NCI-H2196 (cell line): ENCODE measurements at regions not wholly inside any gene's neighbourhood (a gene's known extent, or its start where the extent isn't known, plus 50 kb on each side); places are given as distances from the start of the nearest gene placed in this dataset.
"Not testable (repeated sequence)": the region's sequence is repeated elsewhere in the genome, so short reads cannot be mapped to it uniquely, and the experiment has no call there.

ENCODE experiments used
- DNase-seq: peaks from one replicate; lab custom pipeline; 2025; ENCODE audit not compliant: unreplicated experiment; lab: John Stamatoyannopoulos, UW

GRCh38 chrX:102784550-102784949 is 64.0 kb downstream of the GPRASP3 start:
- no peak for DNase-seq

- DNase-seq: no peak
Observed at GRCh38 chrX:102787283-102787682, 66.7 kb downstream of the GPRASP3 start.

DNA sequence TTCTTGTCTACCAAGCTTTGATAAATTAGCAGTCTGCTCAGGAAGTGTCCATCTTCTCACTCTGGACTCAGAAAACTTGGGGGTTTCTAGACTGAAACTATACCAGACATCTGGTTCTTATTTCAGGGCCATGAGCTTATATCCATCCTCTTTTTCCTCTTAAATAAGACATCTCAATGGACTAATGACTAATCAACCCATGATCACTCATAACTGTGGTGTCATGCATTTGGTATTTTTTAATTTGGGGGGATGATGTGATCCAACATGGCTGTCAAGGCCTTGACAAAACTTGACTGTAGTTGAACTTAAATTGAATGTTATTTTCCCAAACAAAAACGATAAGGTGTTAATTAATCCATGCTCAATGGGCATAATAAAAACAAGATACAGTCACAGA is 87.8 kb downstream of the GPRASP3 start:
- DNase-seq: no peak

GRCh38 chrX:102818269-102818668 is 97.7 kb downstream of the GPRASP3 start:
- DNase-seq: not testable (repeated sequence)

GRCh38 chrX:102832661-102833060 is 104.4 kb upstream of the RAB40AL start:
- peak; percentile 14 for DNase-seq

GRCh38 chrX:102833136-102833535 is 103.9 kb upstream of the RAB40AL start:
- DNase-seq: no peak

DNA sequence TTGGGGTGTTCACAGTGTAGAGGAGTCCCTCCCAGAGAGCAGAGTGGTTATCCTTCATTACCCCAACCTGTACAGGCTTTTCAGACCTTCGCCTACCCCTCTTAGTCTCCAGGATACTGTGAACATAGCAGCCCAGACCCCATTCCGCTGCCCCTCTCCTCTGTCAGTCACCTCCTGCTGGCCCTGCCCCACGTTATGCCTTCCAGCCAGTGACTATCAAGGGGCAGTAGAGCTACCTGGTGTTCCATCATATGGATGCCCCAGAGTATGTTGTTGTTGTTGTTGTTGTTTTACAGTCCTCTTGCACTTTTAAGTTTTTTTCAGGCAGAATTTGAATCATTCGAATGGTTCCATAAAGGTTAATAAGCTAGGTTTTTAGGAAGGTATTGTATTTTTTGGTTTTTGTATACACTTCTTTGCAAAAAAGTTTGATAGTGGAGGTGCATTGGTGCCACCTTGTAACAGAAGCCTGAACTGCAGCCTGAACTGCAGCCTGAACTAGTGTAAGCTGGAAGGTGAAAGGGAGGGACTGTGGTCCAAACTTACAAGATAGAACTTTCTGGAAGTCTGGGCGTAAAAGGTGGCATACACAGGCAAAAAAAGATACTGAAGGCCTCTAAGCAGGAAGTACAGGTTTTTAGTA is 101.4 kb upstream of the RAB40AL start:
- peak; percentile 7 for DNase-seq

- no peak for DNase-seq
Observed at GRCh38 chrX:102837847-102838246, 99.2 kb upstream of the RAB40AL start.

- DNase-seq: no peak
Observed at GRCh38 chrX:102840871-102841705, 96.0 kb upstream of the RAB40AL start.

DNA sequence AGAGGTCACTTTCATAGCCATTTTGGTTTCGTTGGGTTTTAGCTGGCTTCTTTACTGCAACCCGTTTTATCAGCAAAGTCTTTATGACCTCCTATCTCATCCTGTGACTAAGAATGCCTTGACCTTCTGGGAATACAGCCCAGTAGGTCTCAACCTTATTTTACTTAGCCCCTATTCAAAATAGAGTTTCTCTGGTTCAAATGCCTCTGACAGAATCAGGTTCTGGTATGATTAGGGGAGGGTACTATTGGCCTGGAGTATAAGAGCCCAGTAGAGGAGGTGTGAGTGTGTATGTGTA is 95.4 kb upstream of the RAB40AL start:
- no peak for DNase-seq

GRCh38 chrX:102845020-102845419 is 92.1 kb upstream of the RAB40AL start:
- DNase-seq: no peak

- no peak for DNase-seq
Observed at GRCh38 chrX:102846544-102847236, 90.4 kb upstream of the RAB40AL start.

DNA sequence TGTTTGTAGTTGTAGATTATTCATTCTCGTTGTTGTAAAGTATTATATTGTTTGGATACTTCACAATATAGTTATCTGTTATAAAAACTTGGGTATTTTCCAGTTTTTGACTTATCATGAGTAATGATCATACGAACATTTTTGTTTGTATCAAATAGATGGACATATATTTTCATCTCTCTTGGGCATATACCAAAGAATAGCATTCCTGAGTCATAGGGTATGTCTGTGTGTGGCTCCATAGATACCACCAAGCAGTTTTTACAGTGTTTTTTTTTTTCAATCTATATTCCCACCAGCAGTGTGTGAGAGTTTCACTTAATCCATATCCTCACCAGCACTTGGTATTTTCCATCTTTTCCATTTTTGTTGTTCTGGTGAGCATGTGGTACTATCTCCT is 89.7 kb upstream of the RAB40AL start:
- no peak for DNase-seq

GRCh38 chrX:102849396-102849795 is 87.7 kb upstream of the RAB40AL start:
- no peak for DNase-seq

DNA sequence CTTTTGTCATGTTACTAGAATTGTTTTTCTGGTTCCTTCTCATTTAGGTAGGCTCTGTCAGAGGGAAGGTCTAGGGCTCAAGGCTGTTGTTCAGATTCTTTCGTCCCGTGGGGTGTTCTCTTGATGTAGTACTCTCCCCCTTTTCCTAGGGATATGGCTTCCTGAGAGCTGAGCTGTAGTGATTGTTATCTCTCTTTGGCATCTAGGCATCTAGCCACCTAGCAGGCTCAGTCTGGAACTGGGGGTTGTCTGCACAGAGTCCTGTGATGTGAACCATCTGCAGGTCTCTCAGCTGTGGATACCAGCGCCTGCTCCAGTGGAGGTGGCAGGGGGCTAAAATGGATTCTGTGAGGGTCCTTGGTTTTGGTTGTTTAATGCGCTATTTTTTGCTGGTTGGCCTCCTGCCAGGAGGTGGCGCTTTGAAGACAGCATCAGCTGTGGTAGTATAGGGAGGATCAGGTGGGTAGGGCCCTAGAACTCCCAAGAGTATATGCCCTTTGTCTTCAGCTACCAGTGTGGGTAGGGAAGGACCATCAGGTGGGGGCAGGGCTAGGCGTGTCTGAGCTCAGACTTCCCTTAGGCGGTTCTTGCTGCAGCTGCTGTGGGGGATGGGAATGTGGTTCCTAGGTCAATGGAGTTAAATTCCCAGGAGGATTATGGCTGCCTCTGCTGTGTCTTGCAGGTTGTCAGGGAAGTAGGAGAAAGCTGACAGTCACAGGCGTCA is 78.1 kb upstream of the RAB40AL start:
- not testable (repeated sequence) for DNase-seq

- DNase-seq: no peak
Observed at GRCh38 chrX:102859550-102859871, 77.6 kb upstream of the RAB40AL start.

DNA sequence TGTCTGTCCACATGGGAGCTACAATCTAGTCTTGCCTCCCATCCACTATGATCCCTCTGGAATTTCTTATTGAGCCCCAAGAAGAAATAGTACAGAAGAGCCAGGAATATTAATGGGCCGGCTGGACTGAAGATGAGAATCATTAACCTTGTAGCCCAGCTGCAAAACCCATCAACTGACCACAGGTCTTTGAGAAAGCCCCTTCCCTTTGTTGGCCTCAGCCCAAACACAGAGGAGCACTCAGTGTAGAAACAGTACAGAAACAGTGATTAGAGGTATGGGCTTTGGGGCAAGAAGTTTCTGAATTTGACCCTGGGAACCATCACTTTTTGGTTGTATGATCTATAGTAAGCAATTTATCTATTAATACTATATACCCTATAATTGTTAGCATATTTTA is 76.8 kb upstream of the RAB40AL start:
- DNase-seq: no peak

DNA sequence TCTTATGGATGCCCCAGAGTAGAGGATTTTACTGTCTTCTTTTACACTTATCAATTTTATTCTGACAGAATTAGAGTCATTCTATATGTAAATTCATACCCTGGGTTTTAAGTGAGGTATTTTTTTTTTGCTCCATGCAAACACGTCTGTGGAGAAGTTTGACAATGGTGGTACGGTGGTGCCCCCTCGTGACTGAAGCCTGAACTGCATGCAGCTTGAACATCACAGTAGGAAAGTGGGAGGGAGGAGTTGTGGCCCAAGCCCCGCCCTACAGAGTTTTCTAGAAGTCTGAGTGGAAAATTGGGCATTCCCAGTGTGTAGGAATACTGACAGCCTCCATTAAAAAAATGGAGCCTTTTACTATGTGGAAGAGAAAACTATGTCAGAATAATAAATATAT is 73.3 kb upstream of the RAB40AL start:
- peak; percentile 59 for DNase-seq

DNA sequence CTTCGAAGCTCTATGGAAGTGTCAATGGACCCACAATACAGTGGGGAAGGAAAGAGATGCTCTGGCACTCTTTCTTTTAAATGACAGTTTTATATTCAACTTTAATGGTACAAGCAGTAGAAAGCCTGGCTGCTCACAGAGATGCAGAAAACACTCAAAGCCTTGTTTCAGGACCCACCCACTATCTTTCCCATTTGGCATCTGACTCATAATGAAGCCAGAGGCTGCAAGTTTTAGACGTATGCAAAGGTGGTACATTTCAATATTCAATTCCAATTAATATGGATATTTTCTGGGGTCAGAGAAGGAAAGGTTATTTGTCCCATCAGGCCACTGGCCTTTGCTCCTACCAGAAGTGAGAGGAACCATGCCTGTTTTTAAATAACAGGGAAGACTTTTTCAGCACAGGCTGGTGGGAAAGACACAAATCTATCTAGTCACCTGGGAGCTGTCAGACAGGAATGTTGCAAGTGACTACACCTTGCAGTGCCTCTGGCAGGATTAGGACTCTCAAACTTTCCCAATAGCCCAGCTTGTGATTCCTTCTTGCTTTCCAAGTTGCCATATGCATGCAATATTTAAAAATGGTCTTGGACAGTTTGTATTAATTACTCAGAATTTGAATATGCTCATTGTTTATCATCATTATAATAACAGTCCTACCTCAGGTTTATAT is 70.0 kb upstream of the RAB40AL start:
- DNase-seq: no peak

DNA sequence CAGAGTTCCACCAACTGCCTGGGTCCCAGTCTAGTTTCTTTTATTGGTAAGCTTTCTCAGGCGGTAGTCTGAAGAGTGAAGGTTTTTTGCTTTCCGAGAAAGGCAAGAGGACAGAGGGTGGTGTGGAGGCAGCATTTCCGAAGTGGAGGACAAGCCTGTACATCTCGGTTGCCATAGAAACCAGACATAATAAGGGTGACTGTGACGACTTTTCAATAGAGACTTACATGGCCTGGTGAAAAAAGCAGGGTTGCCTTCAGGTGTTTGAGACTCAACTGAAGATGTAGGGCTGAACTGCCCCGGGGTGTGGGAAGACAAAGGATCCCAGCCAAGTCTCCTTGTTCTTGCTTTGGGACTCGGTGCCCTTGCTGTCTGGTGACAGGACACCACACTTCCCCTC is 53.6 kb upstream of the RAB40AL start:
- DNase-seq: no peak
